ENCODE measurements at regions not wholly inside any gene's neighbourhood (a gene's known extent, or its start where the extent isn't known, plus 50 kb on each side); places are given as distances from the start of the nearest gene placed in this dataset.

DNA sequence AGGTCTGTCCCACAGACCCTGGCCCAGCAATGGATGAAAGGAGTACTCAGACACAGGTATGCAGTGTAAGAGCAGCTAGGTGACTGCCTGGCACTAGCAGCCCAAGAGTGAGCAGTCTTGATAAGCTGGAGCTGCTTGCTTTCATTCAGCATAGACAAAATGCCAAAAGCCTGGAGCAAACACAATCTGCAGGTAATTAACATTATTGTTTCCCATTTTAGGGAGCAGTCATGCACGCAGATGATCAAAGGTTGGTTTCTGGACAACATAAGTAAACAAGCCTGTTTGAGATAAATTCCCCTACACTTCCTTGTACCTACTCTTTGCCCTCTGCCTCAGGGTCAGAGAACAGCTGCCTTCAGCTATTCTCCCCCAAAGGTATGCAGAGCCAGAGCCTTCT, 73.7 kb upstream of the MSTN start:
- no peaks in the 10 kb centered on the region for H4K20me1 ChIP-seq (ENCODE audit: insufficient read depth, low read length)
- no peaks in the 10 kb centered on the region for H3K27me3 ChIP-seq (ENCODE audit: insufficient read depth, low read length)
- H3K4me2 ChIP-seq (ENCODE audit: insufficient read depth, low read length): no peak overlapping the region
- no peaks in the 10 kb centered on the region for H3K36me3 ChIP-seq (ENCODE audit: insufficient read depth, low read length)
- no peaks in the 10 kb centered on the region for H3K4me1 ChIP-seq (ENCODE audit: insufficient read depth, low read length)
- no peaks in the 10 kb centered on the region for H3K9me3 ChIP-seq (ENCODE audit: low read depth, low read length)
- no peak for DNase-seq (ENCODE audit: insufficient read length, low spot score, missing footprints)
- no peak overlapping the region for H3K4me3 ChIP-seq (ENCODE audit: insufficient read depth, low read length)
- H3K27ac ChIP-seq (ENCODE audit: low read depth, low read length): no peak overlapping the region
- H2AFZ ChIP-seq (ENCODE audit: low read length): no peak overlapping the region
- TF ChIP-seq, protein P1, sequence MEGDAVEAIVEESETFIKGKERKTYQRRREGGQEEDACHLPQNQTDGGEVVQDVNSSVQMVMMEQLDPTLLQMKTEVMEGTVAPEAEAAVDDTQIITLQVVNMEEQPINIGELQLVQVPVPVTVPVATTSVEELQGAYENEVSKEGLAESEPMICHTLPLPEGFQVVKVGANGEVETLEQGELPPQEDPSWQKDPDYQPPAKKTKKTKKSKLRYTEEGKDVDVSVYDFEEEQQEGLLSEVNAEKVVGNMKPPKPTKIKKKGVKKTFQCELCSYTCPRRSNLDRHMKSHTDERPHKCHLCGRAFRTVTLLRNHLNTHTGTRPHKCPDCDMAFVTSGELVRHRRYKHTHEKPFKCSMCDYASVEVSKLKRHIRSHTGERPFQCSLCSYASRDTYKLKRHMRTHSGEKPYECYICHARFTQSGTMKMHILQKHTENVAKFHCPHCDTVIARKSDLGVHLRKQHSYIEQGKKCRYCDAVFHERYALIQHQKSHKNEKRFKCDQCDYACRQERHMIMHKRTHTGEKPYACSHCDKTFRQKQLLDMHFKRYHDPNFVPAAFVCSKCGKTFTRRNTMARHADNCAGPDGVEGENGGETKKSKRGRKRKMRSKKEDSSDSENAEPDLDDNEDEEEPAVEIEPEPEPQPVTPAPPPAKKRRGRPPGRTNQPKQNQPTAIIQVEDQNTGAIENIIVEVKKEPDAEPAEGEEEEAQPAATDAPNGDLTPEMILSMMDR (IDR thresholded peaks at IDR 0.05; ENCODE audit: extremely low read depth, low read depth, low read length): no peak
- H3K79me2 ChIP-seq (ENCODE audit: insufficient read depth, low read length): no peaks in the 10 kb centered on the region

DNA sequence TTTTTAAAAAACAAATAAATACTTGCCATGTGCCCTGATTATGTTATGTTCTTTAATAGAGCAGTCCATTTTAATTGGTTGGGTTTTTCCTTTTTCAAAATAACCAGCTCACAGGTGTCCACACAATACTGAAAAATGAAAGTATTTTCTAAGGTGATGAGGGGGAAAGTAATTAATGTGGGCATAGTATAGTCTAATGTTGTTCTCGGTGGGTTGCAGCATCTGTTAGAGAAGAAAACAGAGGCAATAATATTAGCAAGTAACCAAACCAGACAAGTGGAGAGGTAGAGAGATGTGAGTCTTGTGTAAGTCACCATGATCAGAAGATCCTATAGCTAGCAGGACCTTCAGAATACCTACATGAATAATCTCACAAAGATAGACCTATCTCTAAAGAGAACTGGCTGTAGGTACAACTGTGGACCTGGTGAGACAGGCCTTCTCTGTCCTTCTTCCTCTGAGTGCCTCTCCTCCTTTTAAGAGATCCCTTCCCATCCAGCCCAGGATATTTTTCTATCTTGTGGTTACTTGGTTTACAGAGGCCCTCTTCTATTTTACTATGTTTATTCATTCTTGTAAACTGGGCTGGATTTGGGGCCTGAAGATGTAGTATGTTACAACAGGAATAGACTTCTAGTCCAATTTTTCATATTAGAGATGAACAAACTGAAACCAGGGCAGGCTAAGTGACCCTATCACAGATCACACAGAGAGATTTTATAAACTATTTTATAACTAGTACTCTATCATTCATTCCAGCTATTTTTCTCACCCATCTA, 67.1 kb upstream of the MSTN start:
- Histone ChIP-seq H3K79me2 (ENCODE audit: insufficient read depth, low read length) (no peaks in the 10 kb centered on the region), H3K27me3 (ENCODE audit: insufficient read depth, low read length) (no peaks in the 10 kb centered on the region), H3K27ac (ENCODE audit: low read depth, low read length) (no peak overlapping the region), H2AFZ (ENCODE audit: low read length) (peak overlapping the region; percentile 20), H3K4me3 (ENCODE audit: insufficient read depth, low read length) (no peak overlapping the region), H3K4me1 (ENCODE audit: insufficient read depth, low read length) (no peaks in the 10 kb centered on the region), H3K9me3 (ENCODE audit: low read depth, low read length) (no peaks in the 10 kb centered on the region), H4K20me1 (ENCODE audit: insufficient read depth, low read length) (no peaks in the 10 kb centered on the region), H3K36me3 (ENCODE audit: insufficient read depth, low read length) (no peaks in the 10 kb centered on the region), H3K4me2 (ENCODE audit: insufficient read depth, low read length) (no peak overlapping the region)
- DNase-seq (ENCODE audit: insufficient read length, low spot score, missing footprints): no peak
- TF ChIP-seq, protein P1 (IDR thresholded peaks at IDR 0.05; ENCODE audit: extremely low read depth, low read depth, low read length): no peak

DNA sequence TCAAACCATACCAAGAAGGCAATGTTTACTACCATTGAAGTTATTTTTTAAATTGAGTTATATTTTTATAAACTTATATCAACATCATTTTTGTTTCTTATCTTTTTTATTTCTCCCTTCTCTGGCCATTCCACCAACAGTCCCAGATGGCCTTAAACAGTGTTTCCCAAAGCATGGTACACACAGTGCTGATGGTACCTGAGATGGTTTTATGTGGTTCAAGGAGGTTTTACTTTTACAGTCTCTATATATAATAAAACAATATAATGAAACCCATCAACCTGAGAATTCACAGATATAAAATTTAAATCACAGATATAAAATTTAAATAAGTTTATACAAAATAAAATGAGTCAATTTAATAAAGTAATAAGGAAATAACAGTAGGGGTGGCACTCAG, 65.1 kb upstream of the MSTN start:
- TF ChIP-seq, protein P1 (IDR thresholded peaks at IDR 0.05; ENCODE audit: extremely low read depth, low read depth, low read length): no peak
- no peak overlapping the region for H3K4me2 ChIP-seq (ENCODE audit: insufficient read depth, low read length)
- no peaks in the 10 kb centered on the region for H3K9me3 ChIP-seq (ENCODE audit: low read depth, low read length)
- H3K4me1 ChIP-seq (ENCODE audit: insufficient read depth, low read length): peaks cover 8% of the 10 kb centered on the region
- no peak for DNase-seq (ENCODE audit: insufficient read length, low spot score, missing footprints)
- H3K79me2 ChIP-seq (ENCODE audit: insufficient read depth, low read length): no peaks in the 10 kb centered on the region
- no peak overlapping the region for H2AFZ ChIP-seq (ENCODE audit: low read length)
- no peaks in the 10 kb centered on the region for H3K27me3 ChIP-seq (ENCODE audit: insufficient read depth, low read length)
- H4K20me1 ChIP-seq (ENCODE audit: insufficient read depth, low read length): no peaks in the 10 kb centered on the region
- H3K36me3 ChIP-seq (ENCODE audit: insufficient read depth, low read length): no peaks in the 10 kb centered on the region
- no peak overlapping the region for H3K27ac ChIP-seq (ENCODE audit: low read depth, low read length)
- no peak overlapping the region for H3K4me3 ChIP-seq (ENCODE audit: insufficient read depth, low read length)

DNA sequence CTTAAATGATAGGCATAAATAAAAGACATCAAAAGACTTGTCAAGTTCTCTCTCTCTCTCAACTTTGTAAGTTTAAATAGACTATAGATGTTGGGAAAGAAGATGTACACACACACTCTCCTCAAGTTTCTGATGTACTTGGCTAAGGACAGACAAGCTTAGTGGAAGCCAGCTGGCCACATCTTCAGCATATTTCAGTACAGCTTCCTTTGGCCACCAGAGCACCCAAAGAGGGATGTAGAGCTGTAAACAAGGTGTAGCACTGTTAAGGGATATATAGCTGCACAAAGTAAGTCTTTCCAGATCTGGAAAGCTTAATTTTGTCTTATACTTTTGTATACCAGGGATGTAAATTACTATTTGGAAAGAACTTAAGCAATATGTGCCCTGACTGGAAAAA, 64.3 kb upstream of the MSTN start:
- H3K9me3 ChIP-seq (ENCODE audit: low read depth, low read length): no peaks in the 10 kb centered on the region
- no peak overlapping the region for H3K27ac ChIP-seq (ENCODE audit: low read depth, low read length)
- H3K4me2 ChIP-seq (ENCODE audit: insufficient read depth, low read length): no peak overlapping the region
- no peaks in the 10 kb centered on the region for H3K27me3 ChIP-seq (ENCODE audit: insufficient read depth, low read length)
- H4K20me1 ChIP-seq (ENCODE audit: insufficient read depth, low read length): no peaks in the 10 kb centered on the region
- no peak overlapping the region for H3K4me3 ChIP-seq (ENCODE audit: insufficient read depth, low read length)
- DNase-seq (ENCODE audit: insufficient read length, low spot score, missing footprints): peak; percentile 3
- H2AFZ ChIP-seq (ENCODE audit: low read length): no peak overlapping the region
- TF ChIP-seq, protein P1 (IDR thresholded peaks at IDR 0.05; ENCODE audit: extremely low read depth, low read depth, low read length): no peak
- H3K79me2 ChIP-seq (ENCODE audit: insufficient read depth, low read length): no peaks in the 10 kb centered on the region
- peaks cover 8% of the 10 kb centered on the region for H3K4me1 ChIP-seq (ENCODE audit: insufficient read depth, low read length)
- no peaks in the 10 kb centered on the region for H3K36me3 ChIP-seq (ENCODE audit: insufficient read depth, low read length)
